Stimulated activated CD8-positive, alpha-beta memory T cell treated with anti-CD3 and anti-CD28 coated beads, Interleukin-7, amount 100 ng/mL, for 48 hours (primary cell): ENCODE measurements at regions not wholly inside any gene's neighbourhood (a gene's known extent, or its start where the extent isn't known, plus 50 kb on each side); places are given as distances from the start of the nearest gene placed in this dataset.

Experiments
- DNase-seq, 2 donors: peaks; one replicate each; pipeline ENCODE4 v3.0.0-alpha.2; 2020; ENCODE audit warnings: low read depth in 1 of 2; ENCODE audit errors: extremely low read depth in 1 of 2

- no peak for DNase-seq
These were observed 180.4 kb downstream of the URI1 start for GRCh38 chr19:30122431-30122830.

- DNase-seq: no peak
These were observed 181.1 kb downstream of the URI1 start for GRCh38 chr19:30123119-30123518.

- no peak for DNase-seq
These were observed 181.6 kb downstream of the URI1 start for GRCh38 chr19:30123611-30124010.

GRCh38 chr19:30128211-30128610 is 186.2 kb downstream of the URI1 start:
- no peak for DNase-seq

- no peak for DNase-seq
These were observed 188.5 kb downstream of the URI1 start for GRCh38 chr19:30130356-30131122.

GRCh38 chr19:30131246-30131645 is 189.2 kb downstream of the URI1 start:
- no peak for DNase-seq

- DNase-seq: no peak
These were observed 189.8 kb downstream of the URI1 start for GRCh38 chr19:30131722-30132291.

- DNase-seq: no peak
These were observed 190.5 kb downstream of the URI1 start for GRCh38 chr19:30132343-30133075.

- DNase-seq: no peak
These were observed 191.8 kb downstream of the URI1 start for GRCh38 chr19:30133803-30134202.

GRCh38 chr19:30135093-30135757 is 193.2 kb downstream of the URI1 start:
- no peak for DNase-seq

GRCh38 chr19:30135797-30136196 is 193.8 kb downstream of the URI1 start:
- DNase-seq: no peak

GRCh38 chr19:30136611-30137195 is 194.7 kb downstream of the URI1 start:
- DNase-seq: no peak

GRCh38 chr19:30137747-30138146 is 195.7 kb downstream of the URI1 start:
- DNase-seq: no peak

- DNase-seq: no peak
These were observed 202.3 kb downstream of the URI1 start for GRCh38 chr19:30144242-30144758.

GRCh38 chr19:30144802-30145201 is 202.8 kb downstream of the URI1 start:
- no peak for DNase-seq

- DNase-seq: no peak
These were observed 203.4 kb downstream of the URI1 start for GRCh38 chr19:30145467-30145866.

- no peak for DNase-seq
These were observed 204.3 kb downstream of the URI1 start for GRCh38 chr19:30146346-30146745.

GRCh38 chr19:30148039-30148790 is 206.2 kb downstream of the URI1 start:
- no peak for DNase-seq

GRCh38 chr19:30148803-30149202 is 206.8 kb downstream of the URI1 start:
- DNase-seq: no peak

GRCh38 chr19:30149300-30149699 is 207.3 kb downstream of the URI1 start:
- DNase-seq: no peak
